H9 (cell line): ENCODE measurements at regions not wholly inside any gene's neighbourhood (a gene's known extent, or its start where the extent isn't known, plus 50 kb on each side); places are given as distances from the start of the nearest gene placed in this dataset.

Source experiments
- DNase-seq: peaks from one replicate; pipeline ENCODE4 v3.0.0-alpha.2; 2017
- H2AFZ ChIP-seq: one replicate; pipeline ENCODE4 v1.6.1; 2013; ENCODE audit warnings: mild to moderate bottlenecking, low read length, control low read depth, moderate library complexity
- H2AK5ac ChIP-seq: 2 replicates; pipeline ENCODE4 v1.6.1; 2013; ENCODE audit warnings: low read length, control low read depth, mixed read lengths; ENCODE audit not compliant: insufficient read length
- H2BK120ac ChIP-seq: one replicate; pipeline ENCODE4 v1.6.1; 2013; ENCODE audit warnings: low read depth, mild to moderate bottlenecking, low read length, control low read depth, inconsistent platforms; ENCODE audit not compliant: poor library complexity, severe bottlenecking
- H2BK12ac ChIP-seq: 2 replicates; pipeline ENCODE4 v1.6.1; 2013; ENCODE audit warnings: low read length, control low read depth, mixed read lengths, low read depth; ENCODE audit not compliant: insufficient read length
- H2BK15ac ChIP-seq: 2 replicates; pipeline ENCODE4 v1.6.1; 2013; ENCODE audit warnings: low read depth, low read length, control low read depth
- H2BK20ac ChIP-seq: one replicate; pipeline ENCODE4 v1.6.1; 2013; ENCODE audit warnings: low read depth, mild to moderate bottlenecking, low read length, control low read depth, inconsistent platforms; ENCODE audit not compliant: poor library complexity, severe bottlenecking
- H2BK5ac ChIP-seq: 2 replicates; pipeline ENCODE4 v1.6.1; 2013; ENCODE audit warnings: low read length, control low read depth, mixed read lengths; ENCODE audit not compliant: insufficient read length
- H3K14ac ChIP-seq: 2 replicates; pipeline ENCODE4 v1.6.1; 2013; ENCODE audit warnings: low read length, control low read depth; ENCODE audit not compliant: insufficient read depth
- H3K18ac ChIP-seq: 2 replicates; pipeline ENCODE4 v1.6.1; 2013; ENCODE audit warnings: low read depth, mild to moderate bottlenecking, mixed read lengths, low read length, control low read depth; ENCODE audit not compliant: insufficient read length
- H3K23ac ChIP-seq: 2 replicates; pipeline ENCODE4 v1.6.1; 2013; ENCODE audit warnings: low read length, control low read depth, mixed read lengths, low read depth; ENCODE audit not compliant: insufficient read length
- H3K23me2 ChIP-seq: 2 replicates; pipeline ENCODE4 v1.6.1; 2013; ENCODE audit warnings: low read depth, mild to moderate bottlenecking, mixed read lengths, low read length, control low read depth; ENCODE audit not compliant: insufficient read length, poor library complexity, severe bottlenecking
- H3K27ac ChIP-seq: 2 replicates; pipeline ENCODE4 v1.5.1; 2013; ENCODE audit warnings: low read length, control low read depth, mixed read lengths, low read depth; ENCODE audit not compliant: insufficient read length
- H3K27me3 ChIP-seq: 2 replicates; pipeline ENCODE4 v1.6.1; 2013; ENCODE audit warnings: low read length, control low read depth, inconsistent platforms; ENCODE audit not compliant: insufficient read depth
- H3K4ac ChIP-seq: 2 replicates; pipeline ENCODE4 v1.6.1; 2013; ENCODE audit warnings: low read depth, mild to moderate bottlenecking, control low read depth, inconsistent platforms, low read length, moderate library complexity
- H3K4me1 ChIP-seq: 2 replicates; pipeline ENCODE4 v1.6.1; 2013; ENCODE audit warnings: low read length, control low read depth, inconsistent platforms; ENCODE audit not compliant: insufficient read depth
- H3K4me2 ChIP-seq: 2 replicates; pipeline ENCODE4 v1.6.1; 2013; ENCODE audit warnings: low read length, control low read depth, mixed read lengths; ENCODE audit not compliant: insufficient read length, insufficient read depth
- H3K56ac ChIP-seq: 2 replicates; pipeline ENCODE4 v1.6.1; 2013; ENCODE audit warnings: low read depth, mild to moderate bottlenecking, mixed read lengths, low read length, control low read depth; ENCODE audit not compliant: insufficient read length
- H3K79me1 ChIP-seq: 2 replicates; pipeline ENCODE4 v1.6.1; 2013; ENCODE audit warnings: low read depth, mild to moderate bottlenecking, moderate library complexity, low read length, control low read depth, inconsistent platforms; ENCODE audit not compliant: insufficient read depth, poor library complexity, severe bottlenecking
- H3K79me2 ChIP-seq: 2 replicates; pipeline ENCODE4 v1.6.1; 2013; ENCODE audit warnings: low read length, control low read depth, inconsistent platforms; ENCODE audit not compliant: insufficient read depth
- H3K9ac ChIP-seq: 2 replicates; pipeline ENCODE4 v1.6.1; 2013; ENCODE audit warnings: low read length, control low read depth, mixed read lengths; ENCODE audit not compliant: insufficient read length; ENCODE audit errors: extremely low read depth
- H3K9me3 ChIP-seq: one replicate; pipeline ENCODE4 v1.6.1; 2013; ENCODE audit warnings: low read depth, low read length, inconsistent platforms; ENCODE audit not compliant: control insufficient read depth
- H3T11ph ChIP-seq: one replicate; pipeline ENCODE4 v1.6.1; 2013; ENCODE audit warnings: mild to moderate bottlenecking, low read length, control low read depth, inconsistent platforms
- H4K20me1 ChIP-seq: one replicate; pipeline ENCODE4 v1.6.1; 2013; ENCODE audit not compliant: control insufficient read depth, insufficient read length, insufficient read depth
- H4K5ac ChIP-seq: 2 replicates; pipeline ENCODE4 v1.6.1; 2013; ENCODE audit warnings: low read depth, mild to moderate bottlenecking, mixed read lengths, low read length, control low read depth; ENCODE audit not compliant: insufficient read length
- H4K8ac ChIP-seq: replicated peaks from 2 replicates; pipeline ENCODE4 v1.6.1; 2013; ENCODE audit warnings: low read length, control low read depth, mixed read lengths, low read depth; ENCODE audit not compliant: insufficient read length
- H4K91ac ChIP-seq: 2 replicates; pipeline ENCODE4 v1.6.1; 2013; ENCODE audit warnings: low read depth, mild to moderate bottlenecking, moderate library complexity, mixed read lengths, low read length, control low read depth; ENCODE audit not compliant: insufficient read length
- H3K27ac Mint-ChIP-seq, 3 experiments: 2 replicates in 2 of 3; 3 replicates in 1 of 3; pipeline ENCODE4 v1.8.0; 2020 to 2021; ENCODE audit warnings: mixed read lengths in 3 of 3, mild to moderate bottlenecking in 1 of 3, moderate library complexity in 1 of 3
- H3K27me3 Mint-ChIP-seq: 2 replicates; pipeline ENCODE4 v1.8.0; 2021; ENCODE audit warnings: low read depth, mild to moderate bottlenecking, moderate library complexity, mixed read lengths
- H3K36me3 Mint-ChIP-seq, 3 experiments: 2 replicates in 2 of 3; 3 replicates in 1 of 3; pipeline ENCODE4 v1.8.0; 2020 to 2021; ENCODE audit warnings: low read depth in 3 of 3, mixed read lengths in 3 of 3; ENCODE audit not compliant: insufficient read depth in 1 of 3
- H3K4me1 Mint-ChIP-seq, 2 experiments: 2 replicates each; pipeline ENCODE4 v1.8.0; 2020; ENCODE audit warnings: mixed read lengths in 2 of 2
- H3K4me3 Mint-ChIP-seq, 2 experiments: 2 replicates in 1 of 2; 3 replicates in 1 of 2; pipeline ENCODE4 v1.8.0; 2020 to 2021; ENCODE audit warnings: mild to moderate bottlenecking in 2 of 2, mixed read lengths in 2 of 2, moderate library complexity in 1 of 2
- H3K9me3 Mint-ChIP-seq, 2 experiments: 2 replicates in 1 of 2; 3 replicates in 1 of 2; pipeline ENCODE4 v1.8.0; 2020; ENCODE audit warnings: mild to moderate bottlenecking in 2 of 2, mixed read lengths in 2 of 2, moderate library complexity in 1 of 2
- CTCF ChIP-seq: fragments of 200-600 bp; sonication (generic); conservative IDR thresholded peaks from 3 replicates; pipeline ENCODE4 v1.8.0; 2021; ENCODE audit warnings: antibody characterized with exemption, mild to moderate bottlenecking
- WGBS: extraction: QIAGEN DNeasy Blood & Tissue Kit; methylation state at CpG from one replicate; pipeline ENCODE4 v1.1.7; 2013; ENCODE audit warnings: missing lambda C conversion rate, low lambda C conversion rate, mixed read lengths; ENCODE audit not compliant: insufficient read length; ENCODE audit errors: extremely low coverage; 5-methylcytosine and 5-hydroxymethylcytosine counted together

GRCh38 chr7:12772768-12773167, 85.3 kb downstream of the ARL4A start:
- Histone ChIP-seq H3K9me3 (no peaks in the 10 kb centered on the region), H2BK12ac (no peak overlapping the region), H2AFZ (no peak overlapping the region), H3T11ph (no peak overlapping the region), H3K9ac (no peak overlapping the region), H2AK5ac (no peak overlapping the region), H3K27ac (no peak overlapping the region), H2BK15ac (no peak overlapping the region), H3K79me1 (no peaks in the 10 kb centered on the region), H3K56ac (no peak overlapping the region), H3K4me1 (peaks cover 4% of the 10 kb centered on the region; the same call in 1 of the 2 replicates), H2BK120ac (no peak overlapping the region), H3K23me2 (no peaks in the 10 kb centered on the region), H3K14ac (no peak overlapping the region), H4K5ac (no peak overlapping the region), H2BK20ac (no peak overlapping the region), H3K4me2 (no peak overlapping the region), H3K79me2 (no peaks in the 10 kb centered on the region), H4K91ac (no peak overlapping the region), H4K8ac (no peak overlapping the region), H3K27me3 (no peaks in the 10 kb centered on the region), H3K4ac (no peak overlapping the region), H4K20me1 (no peaks in the 10 kb centered on the region), H3K18ac (no peak overlapping the region), H3K23ac (no peak overlapping the region), H2BK5ac (no peak overlapping the region)
- H3K4me3 Mint-ChIP-seq: no peak overlapping the region
- no peak for TF ChIP-seq CTCF
- H3K36me3 Mint-ChIP-seq: peaks cover 9 to 11% (median 11%) of the 10 kb centered on the region in 3 experiments; a peak in 6 of 7 replicates
- no peak overlapping the region for H3K27ac Mint-ChIP-seq
- H3K9me3 Mint-ChIP-seq: peaks cover 14% of the 10 kb centered on the region in 2 experiments; a peak in 4 of 5 replicates
- no peak for DNase-seq
- no peaks in the 10 kb centered on the region for H3K27me3 Mint-ChIP-seq
- H3K4me1 Mint-ChIP-seq: peaks cover 40 to 47% of the 10 kb centered on the region in 2 experiments
- no CpG with 5 or more reads among the region's 4 CpGs for WGBS
